DMS53 treated with DMSO at 0.1 percent for 48 hours (cell line): ENCODE measurements at regions not wholly inside any gene's neighbourhood (a gene's known extent, or its start where the extent isn't known, plus 50 kb on each side); places are given as distances from the start of the nearest gene placed in this dataset.

Experiments
- DNase-seq: peaks from one replicate; lab custom pipeline; 2025; ENCODE audit not compliant: unreplicated experiment; lab: John Stamatoyannopoulos, UW

GRCh38 chr1:25105836-25106235, 126.5 kb downstream of the SYF2 start:
- no peak for DNase-seq

- DNase-seq: no peak
Observed at GRCh38 chr1:25104932-25105561, 127.3 kb downstream of the SYF2 start.

GRCh38 chr1:25103164-25103795, 129.0 kb downstream of the SYF2 start:
- no peak for DNase-seq

GRCh38 chr1:25100151-25100833, 132.0 kb downstream of the SYF2 start:
- no peak for DNase-seq

- peak; percentile 91 for DNase-seq
Observed at GRCh38 chr1:25099343-25099951, 132.9 kb downstream of the SYF2 start.

GRCh38 chr1:25098717-25099116, 133.6 kb downstream of the SYF2 start:
- DNase-seq: no peak

- DNase-seq: no peak
Observed at GRCh38 chr1:25096307-25097150, 135.8 kb downstream of the SYF2 start.

- no peak for DNase-seq
Observed at GRCh38 chr1:25095635-25096200, 136.6 kb downstream of the SYF2 start.

- no peak for DNase-seq
Observed at GRCh38 chr1:25094995-25095394, 137.3 kb downstream of the SYF2 start.

- DNase-seq: no peak
Observed at GRCh38 chr1:25094229-25094628, 138.1 kb downstream of the SYF2 start.

- no peak for DNase-seq
Observed at GRCh38 chr1:25091658-25092057, 140.6 kb downstream of the SYF2 start.

- no peak for DNase-seq
Observed at GRCh38 chr1:25090707-25091422, 141.4 kb downstream of the SYF2 start.

GRCh38 chr1:25089772-25090171, 142.5 kb downstream of the SYF2 start:
- DNase-seq: no peak

- DNase-seq: no peak
Observed at GRCh38 chr1:25088946-25089345, 143.4 kb downstream of the SYF2 start.

GRCh38 chr1:25088180-25088701, 144.1 kb downstream of the SYF2 start:
- DNase-seq: no peak

- no peak for DNase-seq
Observed at GRCh38 chr1:25086518-25087079, 145.7 kb downstream of the SYF2 start.

- DNase-seq: no peak
Observed at GRCh38 chr1:25084407-25084806, 147.9 kb downstream of the SYF2 start.

GRCh38 chr1:25083481-25084345, 148.6 kb downstream of the SYF2 start:
- DNase-seq: no peak

GRCh38 chr1:25082995-25083394, 149.3 kb downstream of the SYF2 start:
- DNase-seq: no peak
